DOHH2 (cell line): ENCODE measurements at regions not wholly inside any gene's neighbourhood (a gene's known extent, or its start where the extent isn't known, plus 50 kb on each side); places are given as distances from the start of the nearest gene placed in this dataset.

Experiments used
- CTCF ChIP-seq: fragments of 200-600 bp; sonication (generic); IDR thresholded peaks from one replicate; pipeline ENCODE4 v1.5.1; 2014; ENCODE audit warnings: antibody characterized with exemption, mild to moderate bottlenecking, low read depth, low read length; ENCODE audit not compliant: poor library complexity, severe bottlenecking
- EZH2phosphoT487 ChIP-seq: fragments of 200-600 bp; sonication (generic); IDR thresholded peaks from 2 replicates; pipeline ENCODE4 v1.6.1; 2017; ENCODE audit warnings: borderline replicate concordance, mild to moderate bottlenecking, antibody characterized with exemption, low read length, moderate library complexity, mixed read lengths

GRCh38 chr11:103648670-103649400 lies 387.6 kb upstream of the DDI1 start:
- TF ChIP-seq CTCF (no peak), EZH2phosphoT487 (no peak)
